Lung (tissue), 11 donors: ENCODE measurements at regions not wholly inside any gene's neighbourhood (a gene's known extent, or its start where the extent isn't known, plus 50 kb on each side); places are given as distances from the start of the nearest gene placed in this dataset.

ENCODE experiments used
- ATAC-seq: fragments of 200-7000 bp; cut with Tn5 transposase; one replicate; pipeline ENCODE4 v1.9.1; 2020; ENCODE audit warnings: moderate number of reproducible peaks; ENCODE audit not compliant: insufficient read depth, low FRiP score
- DNase-seq, 3 donors: peaks; one replicate each; pipeline ENCODE4 v3.0.0-alpha.2; 2013 to 2017
- H3K27ac ChIP-seq, 2 donors: one replicate each; pipeline ENCODE4 v1.5.1; 2013; ENCODE audit warnings: mild to moderate bottlenecking in 2 of 2, moderate library complexity in 2 of 2, control low read depth in 1 of 2, inconsistent platforms in 1 of 2, low read depth in 1 of 2, low read length in 1 of 2
- H3K27me3 ChIP-seq, 3 donors: one replicate each; pipeline ENCODE4 v1.5.1; 2013; ENCODE audit warnings: low read length in 2 of 3; ENCODE audit not compliant: control insufficient read depth in 3 of 3, insufficient read depth in 3 of 3
- H3K36me3 ChIP-seq, 4 donors: one replicate each; pipeline ENCODE4 v1.5.1; 2013; ENCODE audit warnings: low read length in 4 of 4, mild to moderate bottlenecking in 1 of 4, moderate library complexity in 1 of 4; ENCODE audit not compliant: control insufficient read depth in 4 of 4, insufficient read depth in 4 of 4
- H3K4me1 ChIP-seq, 5 donors: one replicate each; pipeline ENCODE4 v1.5.1; 2013; ENCODE audit warnings: low read length in 5 of 5, mild to moderate bottlenecking in 2 of 5, moderate library complexity in 1 of 5; ENCODE audit not compliant: control insufficient read depth in 5 of 5, insufficient read depth in 5 of 5
- H3K4me3 ChIP-seq: one replicate; pipeline ENCODE4 v1.5.1; 2013; ENCODE audit warnings: mild to moderate bottlenecking, control low read depth, moderate library complexity
- H3K9ac ChIP-seq, 2 donors: one replicate each; pipeline ENCODE4 v1.5.1; 2013; ENCODE audit warnings: low read length in 2 of 2, control low read depth in 1 of 2; ENCODE audit not compliant: insufficient read depth in 1 of 2
- H3K9me3 ChIP-seq, 4 donors: one replicate each; pipeline ENCODE4 v1.5.1; 2013; ENCODE audit warnings: low read length in 3 of 4, mild to moderate bottlenecking in 1 of 4, moderate library complexity in 1 of 4; ENCODE audit not compliant: control insufficient read depth in 4 of 4, insufficient read depth in 3 of 4
- WGBS, 2 donors: extraction: QIAGEN DNeasy Blood & Tissue Kit; methylation state at CpG; one replicate each; pipeline ENCODE4 v1.1.7; 2013; 5-methylcytosine and 5-hydroxymethylcytosine counted together
- TF ChIP-seq, protein P1 (sequence below): IDR thresholded peaks from 2 replicates; pipeline ENCODE4 v1.5.1; 2012; ENCODE audit warnings: mild to moderate bottlenecking; ENCODE audit errors: control extremely low read depth, extremely low read depth
- donor health status: control.
- donor health status: control.
- donor health status: Bipolar disorder and iron deficiency.
- donor health status: healthy.
- donor health status: DM: yes; HTN: yes; CAD: no.

DNA sequence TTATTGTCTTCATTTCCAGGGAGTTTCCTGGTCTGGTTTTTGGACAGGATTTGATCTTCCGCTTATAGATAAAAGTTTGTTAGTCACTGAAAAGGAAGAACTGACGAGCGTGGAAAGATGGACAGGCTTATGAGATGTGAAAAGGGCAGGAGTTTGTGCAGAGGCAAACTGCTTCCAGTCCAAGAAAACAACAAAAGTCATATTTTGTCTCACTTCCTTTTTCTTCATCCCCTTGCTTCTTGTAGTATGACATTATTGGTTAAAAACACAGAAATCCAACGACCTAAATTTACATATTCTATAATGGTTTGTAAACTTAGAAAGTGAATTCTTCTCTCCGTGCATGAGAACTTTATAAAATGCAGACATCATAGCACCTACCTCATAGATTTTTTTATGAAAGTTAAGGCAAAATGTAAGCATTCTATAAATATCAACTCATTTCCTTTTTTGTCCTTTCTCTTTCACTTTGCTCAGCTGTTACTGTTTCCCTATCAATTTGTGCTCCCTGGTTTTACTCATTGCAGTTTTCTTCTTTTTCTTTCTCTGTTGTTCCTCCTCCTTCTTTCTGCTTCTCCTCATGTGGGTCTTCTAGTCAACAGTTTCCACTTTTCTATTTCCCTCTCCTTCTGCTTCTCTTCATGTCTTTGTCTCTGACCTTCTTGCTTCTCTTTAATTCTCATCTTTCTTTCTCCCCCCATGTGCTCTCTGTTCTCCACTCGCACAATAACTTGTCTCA lies 370.2 kb downstream of the ARL4A start:
- H3K9ac ChIP-seq = no peak overlapping the region
- H3K27me3 ChIP-seq = no peaks in the 10 kb centered on the region
- H3K27ac ChIP-seq = no peak overlapping the region
- H3K4me1 ChIP-seq = peaks cover 0 to 2% (median 0%) of the 10 kb centered on the region in 5 donors
- no peaks in the 10 kb centered on the region for H3K9me3 ChIP-seq
- 49 to 63% methylated on average over 6 of the region's 6 CpGs for WGBS, 2 donors
- TF ChIP-seq, protein P1, sequence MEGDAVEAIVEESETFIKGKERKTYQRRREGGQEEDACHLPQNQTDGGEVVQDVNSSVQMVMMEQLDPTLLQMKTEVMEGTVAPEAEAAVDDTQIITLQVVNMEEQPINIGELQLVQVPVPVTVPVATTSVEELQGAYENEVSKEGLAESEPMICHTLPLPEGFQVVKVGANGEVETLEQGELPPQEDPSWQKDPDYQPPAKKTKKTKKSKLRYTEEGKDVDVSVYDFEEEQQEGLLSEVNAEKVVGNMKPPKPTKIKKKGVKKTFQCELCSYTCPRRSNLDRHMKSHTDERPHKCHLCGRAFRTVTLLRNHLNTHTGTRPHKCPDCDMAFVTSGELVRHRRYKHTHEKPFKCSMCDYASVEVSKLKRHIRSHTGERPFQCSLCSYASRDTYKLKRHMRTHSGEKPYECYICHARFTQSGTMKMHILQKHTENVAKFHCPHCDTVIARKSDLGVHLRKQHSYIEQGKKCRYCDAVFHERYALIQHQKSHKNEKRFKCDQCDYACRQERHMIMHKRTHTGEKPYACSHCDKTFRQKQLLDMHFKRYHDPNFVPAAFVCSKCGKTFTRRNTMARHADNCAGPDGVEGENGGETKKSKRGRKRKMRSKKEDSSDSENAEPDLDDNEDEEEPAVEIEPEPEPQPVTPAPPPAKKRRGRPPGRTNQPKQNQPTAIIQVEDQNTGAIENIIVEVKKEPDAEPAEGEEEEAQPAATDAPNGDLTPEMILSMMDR = no peak
- no peak overlapping the region for H3K4me3 ChIP-seq
- no peak for DNase-seq
- H3K36me3 ChIP-seq = no peaks in the 10 kb centered on the region
- no peak for ATAC-seq

DNA sequence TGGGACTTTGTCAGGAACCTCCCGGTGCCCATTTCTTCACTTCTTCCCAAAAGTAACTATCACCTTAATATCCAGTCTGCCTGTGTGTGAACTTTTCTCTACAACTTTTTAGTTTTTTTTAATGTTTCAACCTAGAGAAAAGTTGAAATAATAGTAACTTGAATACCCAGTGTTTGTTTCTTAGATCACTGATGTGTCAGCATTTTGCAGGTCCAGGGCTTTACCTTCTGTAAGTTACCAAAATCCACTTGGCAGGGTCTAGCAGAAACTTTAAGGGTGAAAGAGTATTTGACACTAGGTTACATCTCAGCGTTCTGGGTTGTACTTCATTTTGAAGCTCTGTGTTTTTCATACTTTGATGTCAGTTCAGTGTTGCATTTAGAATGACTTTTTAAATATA lies 372.7 kb downstream of the ARL4A start:
- Histone ChIP-seq H3K27me3 (no peaks in the 10 kb centered on the region), H3K9ac (no peak overlapping the region), H3K27ac (no peak overlapping the region), H3K36me3 (no peaks in the 10 kb centered on the region), H3K4me3 (no peak overlapping the region), H3K4me1 (peaks cover 0 to 2% (median 0%) of the 10 kb centered on the region in 5 donors), H3K9me3 (no peaks in the 10 kb centered on the region)
- DNase-seq (no peak), ATAC-seq (no peak)
- WGBS, 2 donors = 90 to 93% methylated on average over 2 of the region's 2 CpGs
- TF ChIP-seq, protein P1 = no peak

DNA sequence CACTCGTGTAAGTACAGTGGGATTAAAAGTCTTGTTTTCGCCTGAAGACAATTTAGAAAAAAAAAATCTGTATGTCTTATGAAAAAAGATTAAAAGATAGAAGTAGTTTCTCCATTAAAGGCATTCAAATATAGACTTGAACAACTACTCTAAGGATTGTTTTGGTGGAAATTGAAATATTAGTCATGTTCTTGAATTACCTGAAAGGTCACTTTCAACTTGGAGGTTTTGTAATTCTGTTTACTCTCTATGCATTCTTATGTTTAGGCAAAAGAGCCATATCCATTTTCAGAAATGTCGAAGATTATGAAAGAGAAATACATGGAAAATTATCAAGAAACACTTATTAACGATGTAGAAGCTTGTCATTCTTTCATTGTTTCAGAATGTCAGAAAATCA lies 373.7 kb downstream of the ARL4A start:
- no peaks in the 10 kb centered on the region for H3K36me3 ChIP-seq
- no peaks in the 10 kb centered on the region for H3K4me1 ChIP-seq
- no peak overlapping the region for H3K4me3 ChIP-seq
- no peaks in the 10 kb centered on the region for H3K9me3 ChIP-seq
- no peak overlapping the region for H3K9ac ChIP-seq
- ATAC-seq = no peak
- H3K27ac ChIP-seq = no peak overlapping the region
- no peaks in the 10 kb centered on the region for H3K27me3 ChIP-seq
- TF ChIP-seq, protein P1 = no peak
- DNase-seq = no peak
- WGBS, 2 donors = 82 to 86% methylated on average over 4 of the region's 4 CpGs

DNA sequence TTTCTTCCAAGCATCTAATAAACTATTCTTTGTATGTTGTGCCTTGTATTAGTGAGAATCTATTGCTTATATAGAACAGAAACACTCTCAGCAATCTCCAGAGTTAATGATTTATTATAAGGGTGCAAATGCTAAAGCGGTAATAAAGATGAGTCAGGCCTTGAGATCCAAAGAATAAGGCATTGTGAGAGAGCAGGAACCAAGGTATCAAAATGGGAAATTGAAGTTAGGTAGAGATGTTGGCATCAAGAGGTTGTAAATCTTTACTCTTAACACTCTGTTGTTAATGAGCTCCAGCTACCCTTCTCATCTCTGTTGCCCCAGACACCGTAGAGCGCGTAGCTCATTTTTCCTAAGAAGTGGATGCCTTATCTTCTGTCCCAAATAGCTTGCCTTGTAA lies 375.2 kb downstream of the ARL4A start:
- WGBS, 2 donors = 95 to 99% methylated on average over 4 of the region's 4 CpGs

More for the DNA sequence above, 375.2 kb downstream of the ARL4A start:
- H3K36me3 ChIP-seq = no peaks in the 10 kb centered on the region
- no peaks in the 10 kb centered on the region for H3K9me3 ChIP-seq
- no peak overlapping the region for H3K9ac ChIP-seq
- no peaks in the 10 kb centered on the region for H3K4me1 ChIP-seq
- H3K27me3 ChIP-seq = no peaks in the 10 kb centered on the region
- H3K4me3 ChIP-seq = no peak overlapping the region
- ATAC-seq (no peak), DNase-seq (no peak)
- TF ChIP-seq, protein P1 = no peak
- no peak overlapping the region for H3K27ac ChIP-seq
